ENCODE measurements at regions not wholly inside any gene's neighbourhood (a gene's known extent, or its start where the extent isn't known, plus 50 kb on each side); places are given as distances from the start of the nearest gene placed in this dataset.

DNA sequence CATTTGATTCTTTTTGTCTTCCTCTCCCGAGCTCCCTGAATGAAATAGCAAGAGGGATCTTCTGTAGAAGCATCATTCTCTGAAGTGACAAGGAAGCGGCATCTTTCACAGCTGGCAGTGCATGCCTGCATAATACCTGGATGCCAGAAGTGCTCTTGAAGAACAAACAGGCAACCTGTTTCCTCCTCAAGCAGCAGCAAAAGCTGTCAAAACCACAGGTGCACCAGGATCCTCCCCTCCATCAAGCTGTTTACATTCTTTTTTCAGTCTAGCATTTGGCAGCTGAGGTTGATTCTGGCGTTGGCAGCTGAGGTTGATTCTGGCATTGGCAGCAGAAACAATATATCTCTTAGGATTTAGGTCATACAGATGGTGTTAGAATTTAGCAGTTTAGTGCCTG lies 979.0 kb downstream of the TUSC7 start:
- TF ChIP-seq GATA2 (IDR thresholded peaks at IDR 0.05; ENCODE audit: low read depth, low read length) (no peak), GATA3 (IDR thresholded peaks at IDR 0.05; ENCODE audit: low read depth, low read length) (no peak)

DNA sequence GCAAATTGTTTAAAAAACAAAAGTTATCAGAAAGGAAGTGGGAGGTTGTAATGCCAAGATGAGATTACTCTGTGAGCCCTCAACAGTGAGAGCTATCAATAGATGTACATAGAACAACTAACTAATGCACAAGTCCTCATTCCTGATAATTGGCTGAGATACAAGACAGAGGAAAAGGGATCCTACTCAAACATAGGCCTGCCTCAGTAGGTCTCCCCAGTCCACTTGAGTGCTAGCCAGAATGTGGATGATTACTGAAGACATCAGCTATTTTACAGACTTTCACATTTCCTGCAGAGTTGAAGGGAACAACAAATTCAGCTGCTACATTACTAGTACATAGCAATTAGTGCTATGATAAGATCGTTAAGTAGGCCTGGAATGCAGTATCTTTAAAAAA lies 981.9 kb downstream of the TUSC7 start:
- TF ChIP-seq GATA2 (IDR thresholded peaks at IDR 0.05; ENCODE audit: low read depth, low read length) = no peak
- TF ChIP-seq GATA3 (IDR thresholded peaks at IDR 0.05; ENCODE audit: low read depth, low read length) = no peak

DNA sequence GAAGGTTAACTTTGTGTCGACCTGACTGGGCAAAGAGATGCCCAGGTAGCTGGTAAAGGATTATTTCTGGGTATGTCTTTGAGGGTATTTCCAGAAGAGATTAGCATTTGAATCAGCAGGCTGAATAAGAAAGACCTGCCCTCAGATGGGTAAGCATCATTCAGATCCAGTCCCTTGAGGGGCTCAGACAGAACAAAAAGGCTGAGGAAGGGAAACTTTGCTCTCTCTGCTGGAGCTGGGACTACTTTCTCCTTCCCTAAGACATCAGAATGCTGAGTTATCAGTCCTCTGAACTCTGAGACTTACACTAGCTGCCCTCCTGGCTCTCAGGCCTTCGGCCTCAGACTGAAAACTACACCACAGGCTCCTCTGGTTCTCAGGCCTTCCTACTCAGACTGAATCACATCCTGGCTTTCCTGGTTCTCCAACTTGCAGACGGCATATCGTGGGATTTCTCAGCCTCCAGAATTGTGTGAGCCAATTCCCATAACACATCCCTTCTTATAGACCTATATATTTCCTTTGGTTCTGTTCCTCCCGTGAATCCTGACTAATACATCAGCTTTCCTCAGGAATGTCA lies 982.9 kb downstream of the TUSC7 start:
- TF ChIP-seq GATA2 (IDR thresholded peaks at IDR 0.05; ENCODE audit: low read depth, low read length) (no peak), GATA3 (IDR thresholded peaks at IDR 0.05; ENCODE audit: low read depth, low read length) (no peak)

DNA sequence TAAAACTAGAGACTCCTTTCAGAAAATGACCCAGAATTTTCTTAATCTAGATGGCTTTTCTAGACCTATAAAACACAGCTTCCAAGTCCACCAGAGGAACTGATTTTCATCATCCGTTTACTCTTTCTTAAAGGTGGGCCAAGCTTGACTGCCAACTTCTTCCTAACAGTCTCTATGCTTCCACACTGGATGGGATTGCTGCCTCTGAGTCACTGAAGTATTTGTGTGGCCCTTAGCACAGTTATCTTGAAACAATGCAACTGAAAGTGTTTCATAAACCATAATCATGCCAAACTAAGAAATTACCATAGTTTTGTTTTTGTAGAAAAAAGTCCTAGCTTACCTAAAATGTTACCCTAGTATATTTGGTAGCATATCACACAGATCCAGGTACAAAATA lies 985.7 kb downstream of the TUSC7 start:
- no peak for TF ChIP-seq GATA2 (IDR thresholded peaks at IDR 0.05; ENCODE audit: low read depth, low read length)
- no peak for TF ChIP-seq GATA3 (IDR thresholded peaks at IDR 0.05; ENCODE audit: low read depth, low read length)

DNA sequence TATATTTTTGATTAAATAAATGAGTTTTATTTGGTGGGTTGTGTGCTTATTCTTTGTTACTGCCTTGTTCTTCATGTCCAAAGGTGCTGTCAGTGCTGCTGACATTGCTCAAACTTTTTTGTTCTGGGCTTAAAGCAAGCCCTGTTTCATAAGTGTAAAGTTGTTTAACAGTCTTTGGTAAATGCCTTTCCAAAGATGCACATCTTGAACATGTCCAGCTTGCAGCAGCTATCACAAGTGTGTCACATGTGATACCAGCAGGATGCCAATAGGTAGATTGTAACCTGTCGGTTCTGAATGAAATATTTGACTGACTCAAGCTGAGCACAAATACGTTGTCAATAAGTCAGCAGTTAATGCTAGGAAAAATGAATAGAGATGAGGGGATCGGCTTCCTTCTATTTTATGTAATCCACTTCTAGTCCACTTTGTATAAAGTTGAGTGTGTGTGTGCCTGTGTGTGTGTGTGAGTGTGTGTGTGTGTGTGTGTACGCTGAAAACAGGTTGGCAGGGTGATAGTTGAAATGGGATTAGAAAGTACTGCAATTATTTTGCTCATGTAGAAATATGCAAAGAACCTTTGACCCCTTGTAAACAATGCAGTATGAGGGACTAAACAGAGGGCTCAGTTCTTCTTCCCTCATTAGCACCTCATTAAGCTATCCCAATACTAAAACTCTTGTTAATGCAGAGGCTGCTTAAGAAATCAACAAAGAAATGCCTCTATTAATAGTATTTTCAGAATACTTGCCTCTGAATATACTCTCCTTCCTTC lies 986.5 kb downstream of the TUSC7 start:
- TF ChIP-seq GATA2 (IDR thresholded peaks at IDR 0.05; ENCODE audit: low read depth, low read length) (no peak), GATA3 (IDR thresholded peaks at IDR 0.05; ENCODE audit: low read depth, low read length) (no peak)

DNA sequence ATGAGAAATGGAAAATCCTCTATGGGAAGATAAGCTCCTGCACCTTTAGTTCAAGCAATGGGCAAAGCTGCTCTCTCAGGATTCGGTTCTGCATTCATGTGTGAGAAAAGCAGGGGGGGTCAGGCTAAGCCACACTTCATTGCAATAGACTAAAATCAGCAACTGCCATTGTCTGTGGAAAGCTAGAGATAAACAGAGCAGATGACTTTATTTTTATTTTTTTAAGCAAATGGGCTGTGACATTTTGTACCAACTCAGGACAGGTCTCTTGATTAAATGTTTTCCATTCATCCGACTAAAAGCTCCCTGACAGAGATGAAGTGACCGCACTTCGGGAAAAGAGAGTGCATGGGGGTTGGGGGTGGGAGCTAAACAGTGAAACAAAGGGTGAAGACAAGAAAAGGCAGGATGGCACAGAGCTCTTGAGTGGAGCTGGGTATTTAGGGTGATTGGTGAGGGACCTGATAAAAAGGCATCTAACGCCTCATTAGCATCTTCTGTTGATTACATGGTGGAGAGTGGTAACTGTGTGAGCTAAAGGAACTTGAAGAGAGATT lies 987.4 kb downstream of the TUSC7 start:
- TF ChIP-seq GATA2 (IDR thresholded peaks at IDR 0.05; ENCODE audit: low read depth, low read length) (no peak), GATA3 (IDR thresholded peaks at IDR 0.05; ENCODE audit: low read depth, low read length) (no peak)

DNA sequence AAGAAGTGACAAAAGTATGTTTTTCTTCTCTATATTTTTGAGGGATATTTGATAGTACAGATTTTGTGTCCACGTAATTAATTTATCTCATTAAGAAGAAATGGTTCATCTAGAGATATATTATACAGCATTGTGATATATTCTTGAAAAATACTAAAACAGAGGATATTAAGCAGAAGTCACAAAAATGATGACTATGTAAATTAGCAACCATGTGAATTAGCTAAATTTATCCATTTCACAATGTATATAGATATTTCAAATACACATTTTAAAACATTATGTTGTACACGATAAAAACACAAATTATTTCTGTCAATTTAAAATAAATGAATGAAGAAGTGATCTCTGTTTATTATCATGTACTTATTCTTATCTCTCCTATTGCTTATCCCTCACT lies 989.5 kb downstream of the TUSC7 start:
- no peak for TF ChIP-seq GATA2 (IDR thresholded peaks at IDR 0.05; ENCODE audit: low read depth, low read length)
- no peak for TF ChIP-seq GATA3 (IDR thresholded peaks at IDR 0.05; ENCODE audit: low read depth, low read length)

DNA sequence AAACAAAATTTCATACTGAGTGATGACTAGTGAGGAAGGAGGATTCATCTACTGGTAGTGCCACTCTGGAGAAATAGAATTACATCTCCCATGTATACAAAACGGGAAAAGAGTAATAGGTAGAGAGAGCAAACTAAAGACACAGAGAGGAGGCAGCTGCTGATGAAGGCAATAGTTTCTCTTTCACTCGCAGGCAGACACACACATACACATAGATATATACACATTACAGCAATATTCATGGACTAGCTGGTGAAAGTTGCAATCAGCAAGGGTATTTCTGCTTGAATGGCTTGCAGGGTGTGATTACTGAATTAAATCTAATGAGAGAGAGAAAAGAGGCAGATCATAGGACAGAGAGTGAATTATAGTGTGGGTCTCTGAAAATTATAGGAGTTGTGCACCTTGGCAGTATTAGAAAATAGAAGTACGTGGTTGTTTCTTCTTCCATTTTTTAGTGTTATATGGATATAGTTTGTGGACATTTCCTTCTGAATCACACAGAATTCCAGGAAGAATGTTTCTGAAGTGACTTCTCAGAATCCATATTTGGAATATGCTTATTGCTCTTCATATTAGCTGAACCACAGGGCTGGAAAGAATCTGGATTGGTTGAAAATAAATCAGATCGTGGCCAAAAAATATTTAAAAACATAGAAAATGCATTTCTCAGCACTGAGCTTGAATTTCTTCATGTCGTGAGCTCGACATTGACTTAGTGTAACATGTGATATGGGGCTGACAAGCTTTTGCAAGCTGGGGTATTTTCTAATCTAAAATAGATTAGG lies 991.2 kb downstream of the TUSC7 start:
- TF ChIP-seq GATA2 (IDR thresholded peaks at IDR 0.05; ENCODE audit: low read depth, low read length) (no peak), GATA3 (IDR thresholded peaks at IDR 0.05; ENCODE audit: low read depth, low read length) (no peak)

DNA sequence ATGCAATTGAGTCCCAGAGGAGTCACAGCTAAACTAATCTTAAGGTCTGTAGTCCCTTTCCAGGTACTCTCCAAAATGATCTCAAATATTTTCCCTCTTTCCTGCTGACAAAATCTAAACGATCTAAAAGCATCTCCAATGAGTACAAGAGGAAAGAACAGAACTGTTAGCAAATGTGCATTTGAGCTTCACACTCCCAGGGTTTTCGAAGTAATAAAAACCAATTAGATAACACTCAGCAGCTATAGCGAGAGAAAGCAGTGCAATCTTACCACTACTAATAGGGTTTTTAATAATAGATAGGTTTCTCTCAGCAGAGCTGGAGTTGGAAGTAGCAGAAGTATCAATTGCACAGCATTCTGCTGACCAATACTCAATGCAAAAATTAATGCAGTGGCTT lies 995.4 kb downstream of the TUSC7 start:
- TF ChIP-seq GATA3 (IDR thresholded peaks at IDR 0.05; ENCODE audit: low read depth, low read length) = no peak
- no peak for TF ChIP-seq GATA2 (IDR thresholded peaks at IDR 0.05; ENCODE audit: low read depth, low read length)

DNA sequence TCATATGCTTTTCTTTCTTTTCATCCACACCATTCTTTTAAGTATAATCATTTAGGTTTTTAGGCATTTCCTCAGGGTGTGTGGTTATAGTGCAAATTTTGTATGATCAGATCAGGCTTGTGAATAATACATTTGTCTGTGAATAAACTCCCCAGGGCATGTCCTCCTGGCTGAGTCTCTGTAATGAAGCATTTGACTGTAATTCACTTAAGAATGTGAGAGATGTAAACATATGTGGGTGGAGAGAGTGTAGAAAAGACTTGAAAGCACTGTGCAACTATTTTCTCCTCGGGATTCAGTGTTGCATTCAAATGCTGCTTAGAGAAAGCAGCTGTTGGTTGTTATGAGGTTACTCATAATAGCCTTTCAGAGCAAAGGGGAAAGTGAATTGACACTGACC lies 996.5 kb downstream of the TUSC7 start:
- TF ChIP-seq GATA2 (IDR thresholded peaks at IDR 0.05; ENCODE audit: low read depth, low read length) (no peak), GATA3 (IDR thresholded peaks at IDR 0.05; ENCODE audit: low read depth, low read length) (no peak)

DNA sequence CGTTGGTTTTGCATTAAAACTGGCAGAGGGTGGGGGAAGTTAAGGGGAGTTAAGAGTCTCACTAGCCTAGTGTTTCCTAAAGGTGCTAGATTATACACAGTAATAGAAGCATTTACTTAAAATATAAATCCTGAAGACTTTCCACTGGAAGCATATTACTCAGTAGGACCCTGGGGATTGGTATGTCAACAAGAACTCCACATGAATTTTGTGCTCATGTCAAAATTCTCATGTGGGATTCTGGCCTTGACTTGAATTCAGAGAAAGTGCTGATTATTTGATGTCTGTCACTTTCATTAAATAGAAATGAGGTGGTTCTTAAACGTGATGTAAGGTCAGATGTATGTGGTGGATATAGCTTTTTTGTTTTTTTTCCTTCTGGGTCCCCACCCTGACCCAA lies 997.2 kb downstream of the TUSC7 start:
- TF ChIP-seq GATA3 (IDR thresholded peaks at IDR 0.05; ENCODE audit: low read depth, low read length) = no peak
- TF ChIP-seq GATA2 (IDR thresholded peaks at IDR 0.05; ENCODE audit: low read depth, low read length) = no peak

DNA sequence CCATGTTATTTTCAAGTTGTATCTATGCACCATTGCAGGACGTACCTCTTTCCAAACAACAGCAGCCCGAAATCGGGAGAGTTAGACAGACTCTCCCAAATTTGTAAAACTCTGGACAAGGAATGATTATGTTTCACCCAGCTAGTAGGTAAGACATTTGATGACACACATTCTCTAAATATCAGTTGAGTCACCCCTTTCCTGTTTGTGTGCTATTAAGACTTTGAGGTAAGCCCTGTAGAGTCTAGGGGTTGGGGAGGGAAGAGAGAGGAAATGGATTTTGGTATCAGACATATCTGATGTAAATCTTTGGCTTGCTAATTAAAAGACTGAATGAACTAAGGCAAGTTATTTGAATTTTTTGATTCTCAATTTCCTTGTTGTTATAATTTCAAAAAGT lies 999.0 kb downstream of the TUSC7 start:
- TF ChIP-seq GATA3 (IDR thresholded peaks at IDR 0.05; ENCODE audit: low read depth, low read length) (no peak), GATA2 (IDR thresholded peaks at IDR 0.05; ENCODE audit: low read depth, low read length) (no peak)

DNA sequence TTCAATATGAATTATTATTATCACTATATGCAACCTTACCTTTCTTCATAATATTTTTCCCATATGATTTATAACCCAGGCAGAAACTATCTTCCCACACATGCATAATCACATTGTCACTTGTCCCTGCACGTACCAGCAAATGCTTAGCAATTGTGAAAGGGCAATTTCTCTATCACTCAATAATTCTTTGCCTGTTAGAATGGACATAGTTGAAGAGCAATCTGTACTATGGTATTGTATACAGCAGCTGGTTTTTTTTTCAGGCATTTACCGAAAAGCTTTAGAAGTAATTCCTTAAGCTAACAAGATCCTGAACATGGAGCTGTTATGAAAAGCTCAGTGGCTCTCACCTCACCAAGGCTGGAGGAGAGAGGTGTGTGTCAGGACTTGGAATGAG lies 999.5 kb downstream of the TUSC7 start:
- TF ChIP-seq GATA2 (IDR thresholded peaks at IDR 0.05; ENCODE audit: low read depth, low read length) = no peak
- no peak for TF ChIP-seq GATA3 (IDR thresholded peaks at IDR 0.05; ENCODE audit: low read depth, low read length)

DNA sequence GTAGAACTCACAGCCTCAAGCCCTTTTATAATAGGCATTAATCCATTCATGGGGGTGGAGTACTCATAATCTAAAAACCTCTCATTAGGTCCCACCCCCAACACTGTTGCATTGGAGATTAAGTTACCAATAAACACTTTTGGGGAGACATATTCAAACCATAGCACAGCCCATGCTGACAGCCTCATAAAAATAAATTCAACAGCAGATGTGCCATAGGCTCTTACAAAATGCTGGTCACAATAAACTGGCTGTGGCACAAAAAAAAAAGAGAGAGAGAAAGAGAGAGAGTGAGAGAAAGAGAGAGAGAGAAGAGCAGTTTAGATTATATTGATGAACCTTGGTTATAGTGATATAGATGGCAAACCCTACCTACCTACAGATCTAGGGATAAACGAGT lies 1000.9 kb downstream of the TUSC7 start:
- TF ChIP-seq GATA3 (IDR thresholded peaks at IDR 0.05; ENCODE audit: low read depth, low read length) (no peak), GATA2 (IDR thresholded peaks at IDR 0.05; ENCODE audit: low read depth, low read length) (no peak)
